Mucosa of descending colon (tissue), 3 donors: ENCODE measurements at regions not wholly inside any gene's neighbourhood (a gene's known extent, or its start where the extent isn't known, plus 50 kb on each side); places are given as distances from the start of the nearest gene placed in this dataset.
"Not testable (repeated sequence)": the region's sequence is repeated elsewhere in the genome, so short reads cannot be mapped to it uniquely, and the experiment has no call there.

Experiments
- ATAC-seq: fragments of 200-7000 bp; cut with Tn5 transposase; one replicate; pipeline ENCODE4 v1.9.1; 2020; ENCODE audit warnings: mild to moderate bottlenecking, moderate library complexity
- DNase-seq, 3 donors: peaks; one replicate each; pipeline ENCODE4 v3.0.0-alpha.2; 2020
- H3K36me3 ChIP-seq: fragments of 200-600 bp; one replicate; pipeline ENCODE4 v1.8.0; 2021; ENCODE audit warnings: low read depth, mild to moderate bottlenecking
- H3K4me1 ChIP-seq: fragments of 200-600 bp; one replicate; pipeline ENCODE4 v1.8.0; 2021; ENCODE audit warnings: low read depth, mild to moderate bottlenecking
- H3K4me3 ChIP-seq: fragments of 200-600 bp; one replicate; pipeline ENCODE4 v1.8.0; 2021; ENCODE audit warnings: mild to moderate bottlenecking
- H3K9me3 ChIP-seq: fragments of 200-600 bp; one replicate; pipeline ENCODE4 v1.8.0; 2021; ENCODE audit warnings: mild to moderate bottlenecking
- CTCF ChIP-seq: fragments of 200-600 bp; IDR thresholded peaks from one replicate; pipeline ENCODE4 v1.8.0; 2022; ENCODE audit warnings: antibody characterized with exemption, mild to moderate bottlenecking
- intact Hi-C, 2 donors: fragments of 100-400 bp; cut with DNase I in 1 of 2; cut with micrococcal nuclease in 1 of 2; formaldehyde crosslinking; loops; one replicate each; pipeline versions ENCODE4 v1.11.0 to v1.11.1; 2022; cut with DNase I, micrococcal nuclease
- donor health status: DM: no; HTN: no; CAD: no; lungs with moderate emphysema.
- donor health status: DM: no; HTN: no; CAD: no.
- donor health status: DM: no; HTN: yes; CAD: no.

- intact Hi-C loops = no loop called here
- Histone ChIP-seq H3K4me1 (peaks cover 10% of the 10 kb centered on the region), H3K9me3 (no peaks in the 10 kb centered on the region), H3K36me3 (no peaks in the 10 kb centered on the region), H3K4me3 (no peak overlapping the region)
- ATAC-seq (no peak), DNase-seq (no peak)
- TF ChIP-seq CTCF = no peak
These were observed 165.6 kb downstream of the BTBD3 start for GRCh38 chr20:12083269-12083668.

DNA sequence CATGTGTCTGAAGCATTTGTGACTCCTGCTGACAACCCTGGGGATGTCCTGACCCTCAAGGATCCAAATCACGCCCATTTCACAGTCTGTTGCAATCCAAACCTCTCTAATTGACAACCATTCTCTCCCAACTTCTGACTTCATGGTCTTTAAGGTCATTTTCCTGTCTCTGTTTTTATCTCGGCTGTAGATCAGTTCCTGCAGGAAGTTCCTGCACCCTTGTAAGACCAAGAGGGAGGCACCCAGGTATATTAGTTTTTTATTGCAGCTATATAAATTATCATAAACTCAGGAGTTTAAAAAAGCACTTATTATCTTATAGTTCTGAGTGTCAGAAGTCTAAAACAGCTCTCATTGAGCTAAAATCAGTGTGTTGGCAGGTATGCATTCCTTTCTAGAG is 166.8 kb downstream of the BTBD3 start:
- Histone ChIP-seq H3K9me3 (no peaks in the 10 kb centered on the region), H3K4me3 (no peak overlapping the region), H3K4me1 (peaks cover 10% of the 10 kb centered on the region), H3K36me3 (no peaks in the 10 kb centered on the region)
- ATAC-seq (peak; percentile 95), DNase-seq (peak in 1 of 3 donors; percentile 26)
- no peak for TF ChIP-seq CTCF
- intact Hi-C loops = no loop called here

- Histone ChIP-seq H3K4me1 (peaks cover 10% of the 10 kb centered on the region), H3K36me3 (no peaks in the 10 kb centered on the region), H3K4me3 (no peak overlapping the region), H3K9me3 (no peaks in the 10 kb centered on the region)
- DNase-seq = no peak
- no peak for TF ChIP-seq CTCF
- no peak for ATAC-seq
- intact Hi-C loops = no loop called here
These were observed 168.7 kb downstream of the BTBD3 start for GRCh38 chr20:12086359-12086758.

- Histone ChIP-seq H3K36me3 (no peaks in the 10 kb centered on the region), H3K9me3 (no peaks in the 10 kb centered on the region), H3K4me1 (no peaks in the 10 kb centered on the region), H3K4me3 (no peak overlapping the region)
- intact Hi-C loops = no loop called here
- no peak for TF ChIP-seq CTCF
- DNase-seq (peak in 1 of 3 donors; percentile 27), ATAC-seq (peak; percentile 91)
These were observed 173.2 kb downstream of the BTBD3 start for GRCh38 chr20:12090920-12091319.

DNA sequence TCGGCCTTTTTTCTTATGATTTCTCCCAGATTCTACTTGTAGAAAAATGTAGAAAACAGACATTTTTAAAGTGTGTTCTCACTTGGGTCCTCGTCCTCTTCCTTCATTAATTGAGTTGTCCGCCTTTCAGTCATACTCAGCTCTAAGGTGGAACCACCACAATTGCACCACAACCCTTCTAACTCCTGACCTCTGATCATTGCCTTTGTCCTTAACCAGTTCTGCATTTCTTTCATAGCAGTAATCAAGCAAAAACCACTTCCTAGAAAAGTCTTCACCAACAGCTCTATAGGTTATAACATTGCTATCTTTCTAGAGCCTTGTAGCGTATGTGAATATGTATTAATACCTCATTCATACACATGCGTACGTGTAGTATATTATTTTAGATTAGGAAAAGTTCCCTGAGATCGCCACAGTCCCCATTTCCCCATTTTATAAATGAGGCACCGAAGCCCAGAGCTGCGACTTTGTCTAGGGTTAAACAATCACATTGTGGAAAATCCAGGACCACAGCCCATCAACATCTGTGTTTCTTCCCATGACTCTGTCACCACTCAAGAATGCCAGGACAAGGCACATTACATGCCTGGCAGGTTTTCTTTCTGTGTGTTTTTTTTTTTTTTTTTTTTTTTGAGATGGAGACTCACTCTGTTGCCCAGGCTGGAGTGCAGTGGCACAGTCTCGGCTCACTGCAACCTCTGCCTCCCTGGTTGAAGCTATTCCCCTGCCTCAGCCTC is 175.5 kb downstream of the BTBD3 start:
- no peaks in the 10 kb centered on the region for H3K36me3 ChIP-seq
- no peaks in the 10 kb centered on the region for H3K9me3 ChIP-seq
- no peak overlapping the region for H3K4me3 ChIP-seq
- DNase-seq (no peak), ATAC-seq (no peak)
- no peak for TF ChIP-seq CTCF
- peaks cover 2% of the 10 kb centered on the region for H3K4me1 ChIP-seq
- intact Hi-C loops = no loop called here

GRCh38 chr20:12093797-12094190 is 176.1 kb downstream of the BTBD3 start:
- H3K4me1 ChIP-seq, H3K9me3 ChIP-seq, DNase-seq, H3K36me3 ChIP-seq, ATAC-seq, intact Hi-C loops, H3K4me3 ChIP-seq: not testable (repeated sequence)
